WI38 (cell line): ENCODE measurements at regions not wholly inside any gene's neighbourhood (a gene's known extent, or its start where the extent isn't known, plus 50 kb on each side); places are given as distances from the start of the nearest gene placed in this dataset.

ENCODE experiments used
- H3K4me3 ChIP-seq: 2 replicates; pipeline ENCODE4 v1.5.1; 2011; ENCODE audit warnings: low read depth, mild to moderate bottlenecking, control low read depth, low read length
- TF ChIP-seq, protein P1 (sequence below): IDR thresholded peaks from 2 replicates; pipeline ENCODE4 v1.5.1; 2012; ENCODE audit warnings: low read depth, mild to moderate bottlenecking, control low read depth, low read length

DNA sequence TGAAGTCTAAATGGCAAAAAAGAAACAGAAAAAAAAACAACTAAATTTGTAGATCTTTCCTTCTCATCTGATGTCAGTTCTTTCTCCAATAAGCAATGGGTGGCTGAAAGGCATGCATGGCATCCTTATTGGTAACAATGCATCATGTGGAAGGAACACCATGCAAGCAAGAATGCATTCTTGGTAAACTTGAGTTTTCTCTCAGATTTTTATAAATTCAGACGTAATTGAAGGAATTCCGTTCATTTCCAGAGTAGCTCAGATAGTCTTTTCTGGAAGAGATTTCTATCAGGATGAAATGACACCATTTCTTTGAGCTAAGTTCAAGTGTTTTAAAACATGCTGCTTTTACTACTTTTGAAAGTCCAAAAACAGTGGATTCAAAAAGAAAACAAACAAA, 373.0 kb downstream of the COG6 start:
- H3K4me3 ChIP-seq = no peak overlapping the region
- TF ChIP-seq, protein P1, sequence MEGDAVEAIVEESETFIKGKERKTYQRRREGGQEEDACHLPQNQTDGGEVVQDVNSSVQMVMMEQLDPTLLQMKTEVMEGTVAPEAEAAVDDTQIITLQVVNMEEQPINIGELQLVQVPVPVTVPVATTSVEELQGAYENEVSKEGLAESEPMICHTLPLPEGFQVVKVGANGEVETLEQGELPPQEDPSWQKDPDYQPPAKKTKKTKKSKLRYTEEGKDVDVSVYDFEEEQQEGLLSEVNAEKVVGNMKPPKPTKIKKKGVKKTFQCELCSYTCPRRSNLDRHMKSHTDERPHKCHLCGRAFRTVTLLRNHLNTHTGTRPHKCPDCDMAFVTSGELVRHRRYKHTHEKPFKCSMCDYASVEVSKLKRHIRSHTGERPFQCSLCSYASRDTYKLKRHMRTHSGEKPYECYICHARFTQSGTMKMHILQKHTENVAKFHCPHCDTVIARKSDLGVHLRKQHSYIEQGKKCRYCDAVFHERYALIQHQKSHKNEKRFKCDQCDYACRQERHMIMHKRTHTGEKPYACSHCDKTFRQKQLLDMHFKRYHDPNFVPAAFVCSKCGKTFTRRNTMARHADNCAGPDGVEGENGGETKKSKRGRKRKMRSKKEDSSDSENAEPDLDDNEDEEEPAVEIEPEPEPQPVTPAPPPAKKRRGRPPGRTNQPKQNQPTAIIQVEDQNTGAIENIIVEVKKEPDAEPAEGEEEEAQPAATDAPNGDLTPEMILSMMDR = no peak

DNA sequence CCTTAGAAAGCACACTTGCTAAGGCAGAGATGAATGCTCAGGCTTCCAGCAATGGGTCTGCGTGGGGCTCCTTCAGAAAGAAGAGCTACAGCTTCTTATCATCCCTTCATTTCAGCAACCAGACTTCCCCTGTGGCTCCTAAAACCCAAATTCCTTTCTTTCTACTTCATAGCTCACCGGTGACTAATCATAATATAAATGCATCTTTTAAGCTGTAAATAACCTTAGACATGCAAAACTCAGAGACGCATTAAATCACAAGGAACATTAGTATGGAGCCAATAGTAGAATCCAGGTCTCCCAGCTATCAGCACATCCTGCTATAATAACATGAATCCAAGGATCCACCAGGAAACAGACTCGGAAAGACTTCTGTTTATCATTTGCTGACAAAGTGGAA, 375.6 kb downstream of the COG6 start:
- H3K4me3 ChIP-seq = no peak overlapping the region
- TF ChIP-seq, protein P1 = no peak

GRCh38 chr13:40039061-40039460, 383.6 kb downstream of the COG6 start:
- TF ChIP-seq, protein P1 = no peak
- no peak overlapping the region for H3K4me3 ChIP-seq

- TF ChIP-seq, protein P1 = no peak
Observed at GRCh38 chr13:40042991-40043390, 387.5 kb downstream of the COG6 start.

GRCh38 chr13:40043764-40044163, 388.3 kb downstream of the COG6 start:
- H3K4me3 ChIP-seq = no peak overlapping the region
- TF ChIP-seq, protein P1 = no peak

More at GRCh38 chr13:40042991-40043390, 387.5 kb downstream of the COG6 start:
- H3K4me3 ChIP-seq = no peak overlapping the region

- TF ChIP-seq, protein P1 = no peak
- H3K4me3 ChIP-seq = no peak overlapping the region
Observed at GRCh38 chr13:40047322-40047771, 391.9 kb downstream of the COG6 start.

DNA sequence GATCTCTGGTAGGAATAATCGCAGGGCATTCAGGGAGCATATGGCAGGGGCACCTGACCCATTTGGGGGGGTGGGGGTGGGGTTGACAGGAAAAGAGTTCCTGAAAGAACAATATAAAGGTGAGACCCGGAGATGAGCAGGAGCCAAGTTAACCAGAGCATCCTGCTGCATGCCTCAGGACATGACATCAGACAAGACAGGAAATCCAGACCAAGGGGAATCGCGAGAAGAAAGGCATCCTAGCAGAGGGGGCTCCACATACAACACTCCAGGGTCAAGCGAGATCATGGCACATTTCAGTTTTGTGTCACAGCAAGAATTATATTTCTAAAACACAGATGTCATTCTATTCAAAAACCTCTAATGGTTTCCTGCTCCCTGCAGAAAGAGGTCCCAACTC, 393.1 kb downstream of the COG6 start:
- TF ChIP-seq, protein P1 = no peak

More for the DNA sequence above, 393.1 kb downstream of the COG6 start:
- no peak overlapping the region for H3K4me3 ChIP-seq
